ENCODE measurements at regions not wholly inside any gene's neighbourhood (a gene's known extent, or its start where the extent isn't known, plus 50 kb on each side); places are given as distances from the start of the nearest gene placed in this dataset.

DNA sequence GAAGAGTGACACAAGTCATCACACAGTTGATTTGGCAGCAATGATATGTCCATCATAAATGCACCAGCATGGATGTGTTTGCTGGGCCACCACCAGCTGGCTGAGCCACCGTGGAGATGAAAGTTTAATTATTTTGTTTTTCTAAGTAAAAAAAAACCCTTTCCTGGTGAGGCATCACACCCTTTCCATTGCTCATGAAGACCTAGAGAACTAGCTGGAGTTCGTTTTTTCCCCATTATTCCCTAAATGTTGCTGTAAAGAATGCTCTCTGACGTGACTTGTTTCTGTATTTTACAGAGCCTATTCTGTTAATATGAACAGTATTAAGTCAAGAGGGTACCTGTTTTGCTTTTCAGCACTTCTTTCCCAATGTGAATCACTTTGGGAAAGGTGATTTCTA, 257.9 kb downstream of the MSRB3 start:
- TF ChIP-seq, protein P1, sequence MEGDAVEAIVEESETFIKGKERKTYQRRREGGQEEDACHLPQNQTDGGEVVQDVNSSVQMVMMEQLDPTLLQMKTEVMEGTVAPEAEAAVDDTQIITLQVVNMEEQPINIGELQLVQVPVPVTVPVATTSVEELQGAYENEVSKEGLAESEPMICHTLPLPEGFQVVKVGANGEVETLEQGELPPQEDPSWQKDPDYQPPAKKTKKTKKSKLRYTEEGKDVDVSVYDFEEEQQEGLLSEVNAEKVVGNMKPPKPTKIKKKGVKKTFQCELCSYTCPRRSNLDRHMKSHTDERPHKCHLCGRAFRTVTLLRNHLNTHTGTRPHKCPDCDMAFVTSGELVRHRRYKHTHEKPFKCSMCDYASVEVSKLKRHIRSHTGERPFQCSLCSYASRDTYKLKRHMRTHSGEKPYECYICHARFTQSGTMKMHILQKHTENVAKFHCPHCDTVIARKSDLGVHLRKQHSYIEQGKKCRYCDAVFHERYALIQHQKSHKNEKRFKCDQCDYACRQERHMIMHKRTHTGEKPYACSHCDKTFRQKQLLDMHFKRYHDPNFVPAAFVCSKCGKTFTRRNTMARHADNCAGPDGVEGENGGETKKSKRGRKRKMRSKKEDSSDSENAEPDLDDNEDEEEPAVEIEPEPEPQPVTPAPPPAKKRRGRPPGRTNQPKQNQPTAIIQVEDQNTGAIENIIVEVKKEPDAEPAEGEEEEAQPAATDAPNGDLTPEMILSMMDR (conservative IDR thresholded peaks at IDR 0.05): no peak
- no peak for TF ChIP-seq ZFX (IDR thresholded peaks at IDR 0.05)

Data from C4-2B (cell line).